Upper lobe of left lung (tissue), 4 donors: ENCODE measurements at regions not wholly inside any gene's neighbourhood (a gene's known extent, or its start where the extent isn't known, plus 50 kb on each side); places are given as distances from the start of the nearest gene placed in this dataset.

Experiments used
- CTCF ChIP-seq, 6 experiments: fragments of 450-650 bp in 4 of 6; fragments of 200-600 bp in 2 of 6; sonication (generic) in 2 of 6; IDR thresholded peaks; one replicate each; pipeline ENCODE4 v1.5.1; 2016 to 2019; ENCODE audit warnings: antibody characterized with exemption in 6 of 6
- EP300 ChIP-seq, 4 donors: sonication (generic); formaldehyde crosslinking; IDR thresholded peaks; one replicate each; pipeline ENCODE4 v1.5.1; 2017; ENCODE audit warnings: antibody characterized with exemption in 4 of 4, control low read depth in 2 of 4
- POLR2A ChIP-seq, 4 donors: fragments of 450-650 bp; IDR thresholded peaks; one replicate each; pipeline ENCODE4 v1.5.1; 2016 to 2017; ENCODE audit warnings: antibody characterized with exemption in 4 of 4, mild to moderate bottlenecking in 2 of 4
- POLR2AphosphoS5 ChIP-seq, 2 donors: sonication (generic); formaldehyde crosslinking; IDR thresholded peaks; one replicate each; pipeline ENCODE4 v1.5.1; 2017; ENCODE audit warnings: antibody characterized with exemption in 2 of 2

GRCh38 chr3:197422506-197422905, 124.1 kb upstream of the DLG1 start:
- TF ChIP-seq CTCF (IDR thresholded peaks at IDR 0.05) (no peak), POLR2A (IDR thresholded peaks at IDR 0.05) (no peak), EP300 (IDR thresholded peaks at IDR 0.05) (no peak), POLR2AphosphoS5 (IDR thresholded peaks at IDR 0.05) (no peak)
